ENCODE measurements at regions not wholly inside any gene's neighbourhood (a gene's known extent, or its start where the extent isn't known, plus 50 kb on each side); places are given as distances from the start of the nearest gene placed in this dataset.

GRCh38 chr6:147979966-147980365, 362.7 kb upstream of the SASH1 start:
- TF ChIP-seq CTCF (conservative IDR thresholded peaks at IDR 0.05 in 1 of 2, IDR thresholded peaks at IDR 0.05 in 1 of 2; ENCODE audit: extremely low read depth in 1 of 2, insufficient read depth in 1 of 2, low read depth in 1 of 2, low read length in 2 of 2) (no peak), EZH2 (IDR thresholded peaks at IDR 0.05; ENCODE audit: borderline replicate concordance, low read length) (no peak)

Data from mammary epithelial cell (primary cell).